GM10266 (cell line): ENCODE measurements at regions not wholly inside any gene's neighbourhood (a gene's known extent, or its start where the extent isn't known, plus 50 kb on each side); places are given as distances from the start of the nearest gene placed in this dataset.

Experiments used
- DNase-seq: peaks from one replicate; pipeline ENCODE4 v3.0.0; 2012; ENCODE audit errors: extremely low spot score
- TF ChIP-seq, protein P1 (sequence below): IDR thresholded peaks from 2 replicates; pipeline ENCODE4 v1.5.1; 2012; ENCODE audit warnings: mild to moderate bottlenecking, low read depth; ENCODE audit not compliant: control insufficient read depth, insufficient read depth; ENCODE audit errors: missing control alignments

- DNase-seq: no peak
- TF ChIP-seq, protein P1, sequence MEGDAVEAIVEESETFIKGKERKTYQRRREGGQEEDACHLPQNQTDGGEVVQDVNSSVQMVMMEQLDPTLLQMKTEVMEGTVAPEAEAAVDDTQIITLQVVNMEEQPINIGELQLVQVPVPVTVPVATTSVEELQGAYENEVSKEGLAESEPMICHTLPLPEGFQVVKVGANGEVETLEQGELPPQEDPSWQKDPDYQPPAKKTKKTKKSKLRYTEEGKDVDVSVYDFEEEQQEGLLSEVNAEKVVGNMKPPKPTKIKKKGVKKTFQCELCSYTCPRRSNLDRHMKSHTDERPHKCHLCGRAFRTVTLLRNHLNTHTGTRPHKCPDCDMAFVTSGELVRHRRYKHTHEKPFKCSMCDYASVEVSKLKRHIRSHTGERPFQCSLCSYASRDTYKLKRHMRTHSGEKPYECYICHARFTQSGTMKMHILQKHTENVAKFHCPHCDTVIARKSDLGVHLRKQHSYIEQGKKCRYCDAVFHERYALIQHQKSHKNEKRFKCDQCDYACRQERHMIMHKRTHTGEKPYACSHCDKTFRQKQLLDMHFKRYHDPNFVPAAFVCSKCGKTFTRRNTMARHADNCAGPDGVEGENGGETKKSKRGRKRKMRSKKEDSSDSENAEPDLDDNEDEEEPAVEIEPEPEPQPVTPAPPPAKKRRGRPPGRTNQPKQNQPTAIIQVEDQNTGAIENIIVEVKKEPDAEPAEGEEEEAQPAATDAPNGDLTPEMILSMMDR: no peak
Measured at GRCh38 chr10:8544057-8544380, 489.5 kb downstream of the GATA3 start.

DNA sequence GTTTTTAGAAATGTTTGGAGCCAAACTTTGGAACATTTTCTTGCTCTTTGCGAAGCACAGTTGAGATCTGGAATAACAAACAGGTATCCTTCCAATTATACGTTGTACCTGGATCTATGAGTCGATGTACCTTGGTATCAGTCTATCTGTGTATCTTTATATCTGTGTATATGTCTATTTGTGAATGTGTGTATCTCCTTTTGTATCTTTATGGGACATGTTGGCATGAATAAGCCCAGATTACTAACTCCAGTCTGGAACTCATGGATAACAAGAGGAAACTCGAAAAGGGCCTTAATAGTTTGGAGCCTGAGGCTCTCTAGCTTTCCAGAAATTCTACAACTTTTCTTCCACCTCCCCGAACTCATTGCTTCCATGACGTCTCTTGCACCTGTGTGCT, 490.0 kb downstream of the GATA3 start:
- TF ChIP-seq, protein P1: no peak
- no peak for DNase-seq

GRCh38 chr10:8554574-8554973, 500.1 kb downstream of the GATA3 start:
- DNase-seq: no peak
- TF ChIP-seq, protein P1: no peak

DNA sequence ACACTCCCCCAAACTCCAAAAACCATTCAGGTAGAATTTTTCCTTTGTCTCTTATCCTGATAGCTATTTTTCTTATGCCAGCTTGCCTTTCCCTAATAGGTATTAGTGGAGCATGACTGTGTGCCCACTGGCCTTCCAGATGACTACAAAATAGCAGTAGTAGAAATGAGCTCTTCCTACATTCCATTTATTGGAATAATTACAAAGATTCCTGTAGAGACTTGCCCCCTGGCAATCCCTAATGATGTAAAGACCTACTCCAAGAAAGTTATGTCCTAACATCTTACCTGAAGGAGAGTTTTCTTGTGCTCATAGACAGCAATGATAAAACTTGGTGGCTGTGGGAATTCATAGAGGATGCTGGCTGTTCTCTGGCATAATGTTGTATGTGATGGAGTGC, 501.8 kb downstream of the GATA3 start:
- TF ChIP-seq, protein P1: no peak

DNA sequence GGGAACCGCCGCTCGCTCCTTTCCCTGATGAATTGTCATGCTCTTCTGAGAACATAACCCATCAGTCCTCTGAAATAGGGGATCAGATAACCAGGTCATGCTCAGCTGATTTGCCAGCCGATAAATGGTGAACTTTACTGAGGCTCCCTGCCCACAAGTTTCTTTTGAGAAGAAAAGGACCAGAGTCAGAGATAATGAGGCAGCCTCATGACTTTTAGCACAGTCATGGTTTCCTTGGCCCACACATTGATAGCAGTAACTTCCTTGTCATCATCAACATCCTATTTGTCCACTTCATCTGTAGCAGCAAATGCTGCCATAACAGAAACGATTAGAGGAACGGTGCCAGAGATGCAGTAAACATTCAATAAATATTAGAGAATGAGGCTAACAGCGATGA, 509.0 kb downstream of the GATA3 start:
- TF ChIP-seq, protein P1: no peak
- no peak for DNase-seq

More for the DNA sequence above, 501.8 kb downstream of the GATA3 start:
- DNase-seq: no peak

GRCh38 chr10:8566737-8567136, 512.2 kb downstream of the GATA3 start:
- DNase-seq: no peak
- TF ChIP-seq, protein P1: no peak

DNA sequence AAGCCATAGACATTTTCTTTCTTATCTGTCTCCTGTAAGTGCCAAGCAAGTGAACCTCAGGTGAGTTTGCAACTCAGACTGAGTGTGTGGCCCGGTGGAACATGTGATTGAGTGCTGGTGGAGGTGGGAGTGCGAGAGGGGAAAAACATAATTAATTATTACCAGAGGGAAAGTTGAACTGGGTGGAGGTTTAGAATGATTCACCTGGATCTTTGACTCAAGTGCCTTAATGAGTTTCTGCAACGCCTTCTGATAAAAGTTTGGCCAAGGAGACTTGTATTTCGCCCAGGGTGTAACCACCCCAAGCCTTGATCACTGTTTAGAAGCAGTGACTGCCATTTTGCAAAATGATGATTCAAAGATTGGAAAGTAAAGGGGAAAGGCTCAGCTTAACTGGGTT, 513.9 kb downstream of the GATA3 start:
- TF ChIP-seq, protein P1: no peak
- DNase-seq: no peak
